IPS-15b (cell line): ENCODE measurements at regions not wholly inside any gene's neighbourhood (a gene's known extent, or its start where the extent isn't known, plus 50 kb on each side); places are given as distances from the start of the nearest gene placed in this dataset.

Source experiments
- H3K27me3 ChIP-seq: one replicate; pipeline ENCODE4 v1.6.1; 2013; ENCODE audit warnings: low read length; ENCODE audit not compliant: control insufficient read depth, insufficient read depth
- H3K36me3 ChIP-seq: one replicate; pipeline ENCODE4 v1.6.1; 2013; ENCODE audit warnings: low read length; ENCODE audit not compliant: control insufficient read depth, insufficient read depth
- H3K4me1 ChIP-seq: one replicate; pipeline ENCODE4 v1.6.1; 2013; ENCODE audit warnings: mild to moderate bottlenecking, low read length; ENCODE audit not compliant: control insufficient read depth, insufficient read depth
- H3K4me3 ChIP-seq: one replicate; pipeline ENCODE4 v1.5.1; 2013; ENCODE audit warnings: low read depth, low read length
- H3K9ac ChIP-seq: one replicate; pipeline ENCODE4 v1.6.1; 2013; ENCODE audit warnings: low read depth, mild to moderate bottlenecking, low read length
- H3K9me3 ChIP-seq: one replicate; pipeline ENCODE4 v1.6.1; 2013; ENCODE audit warnings: mild to moderate bottlenecking, low read length; ENCODE audit not compliant: control insufficient read depth, insufficient read depth

DNA sequence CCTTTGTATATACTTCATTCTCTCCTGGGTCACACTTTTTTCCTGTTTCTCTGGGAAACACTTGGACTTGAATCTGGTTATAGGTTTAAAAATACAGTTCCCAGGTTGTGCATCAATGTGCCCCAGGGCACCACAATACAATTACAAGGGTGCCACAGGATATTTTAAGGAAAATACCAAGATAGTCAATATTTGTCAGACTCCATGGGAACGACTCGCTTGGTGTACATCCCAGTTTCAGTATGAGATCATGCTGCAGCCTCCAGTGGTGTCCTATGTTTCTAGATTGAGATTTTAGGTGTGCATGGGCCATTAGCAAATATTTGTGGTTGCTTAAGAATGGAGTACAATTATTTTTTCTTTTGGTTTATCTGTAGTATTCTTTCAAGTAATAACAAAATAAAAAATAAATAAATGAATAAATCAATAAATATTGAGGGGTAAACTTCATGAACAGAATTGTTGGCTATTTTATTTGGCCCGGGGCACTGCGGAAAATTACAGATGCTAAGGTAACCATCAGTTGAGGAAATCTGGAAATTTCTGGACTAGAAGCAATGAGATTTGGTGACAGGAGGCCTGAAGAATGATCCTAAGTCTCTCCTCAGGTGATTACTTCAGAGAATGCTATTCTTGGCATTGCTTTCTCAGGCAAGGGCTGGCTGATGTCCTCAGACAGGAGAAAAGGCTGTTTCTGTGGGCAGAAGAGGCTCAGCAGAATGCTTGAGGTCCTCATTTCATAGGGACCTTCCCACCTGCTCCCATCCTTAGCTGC, 649.3 kb upstream of the SOX11 start:
- Histone ChIP-seq H3K4me1 (no peaks in the 10 kb centered on the region), H3K4me3 (no peak overlapping the region), H3K9ac (no peak overlapping the region), H3K36me3 (no peaks in the 10 kb centered on the region), H3K27me3 (no peaks in the 10 kb centered on the region), H3K9me3 (no peaks in the 10 kb centered on the region)

DNA sequence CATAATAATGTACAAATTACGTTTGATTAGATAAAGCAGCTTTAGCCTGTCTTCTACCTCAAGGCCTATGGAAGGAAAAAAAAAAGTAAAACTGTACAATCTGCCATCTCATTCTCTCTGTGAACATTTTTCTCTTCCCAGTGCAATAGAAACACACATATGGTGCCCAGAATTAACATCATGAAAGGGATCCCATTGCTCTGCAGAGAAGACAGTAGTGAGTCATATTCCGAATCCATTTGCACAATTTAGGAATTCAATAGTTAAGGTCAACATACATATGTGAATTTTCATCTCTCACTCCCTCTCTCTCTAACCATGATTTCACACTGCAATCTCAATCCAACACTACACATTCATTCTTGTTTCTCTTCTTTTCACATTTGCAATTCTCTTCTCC, 640.9 kb upstream of the SOX11 start:
- H3K4me3 ChIP-seq, result no peak overlapping the region
- no peaks in the 10 kb centered on the region for H3K36me3 ChIP-seq
- H3K27me3 ChIP-seq, result no peaks in the 10 kb centered on the region
- no peaks in the 10 kb centered on the region for H3K9me3 ChIP-seq
- no peak overlapping the region for H3K9ac ChIP-seq
- no peaks in the 10 kb centered on the region for H3K4me1 ChIP-seq

GRCh38 chr2:5052905-5053304, 639.3 kb upstream of the SOX11 start:
- Histone ChIP-seq H3K4me1 (no peaks in the 10 kb centered on the region), H3K9me3 (no peaks in the 10 kb centered on the region), H3K4me3 (no peak overlapping the region), H3K9ac (no peak overlapping the region), H3K36me3 (no peaks in the 10 kb centered on the region), H3K27me3 (no peaks in the 10 kb centered on the region)

- Histone ChIP-seq H3K4me3 (no peak overlapping the region), H3K36me3 (no peaks in the 10 kb centered on the region), H3K9ac (no peak overlapping the region), H3K4me1 (no peaks in the 10 kb centered on the region), H3K27me3 (no peaks in the 10 kb centered on the region), H3K9me3 (no peaks in the 10 kb centered on the region)
Observed at GRCh38 chr2:5057891-5058351, 634.3 kb upstream of the SOX11 start.

DNA sequence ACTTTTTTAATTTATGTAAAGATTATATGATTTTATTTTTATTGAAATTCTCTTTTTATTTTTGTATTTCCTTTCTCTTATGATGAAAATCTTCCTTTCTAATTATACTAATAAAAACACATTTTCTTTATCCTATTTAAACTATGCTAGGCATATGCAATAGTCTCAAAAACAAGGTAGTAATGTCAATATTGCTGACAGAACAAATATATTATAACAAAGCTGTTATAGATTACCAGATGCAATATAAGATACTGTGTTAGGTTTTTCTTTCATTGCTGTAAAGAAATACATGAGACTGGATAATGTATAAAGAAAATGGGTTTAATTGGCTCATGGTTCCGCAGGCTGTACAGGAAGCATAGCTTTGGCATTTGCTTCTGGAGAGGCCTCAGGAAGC, 631.2 kb upstream of the SOX11 start:
- Histone ChIP-seq H3K9ac (no peak overlapping the region), H3K4me1 (peaks cover 12% of the 10 kb centered on the region), H3K9me3 (no peaks in the 10 kb centered on the region), H3K27me3 (no peaks in the 10 kb centered on the region), H3K36me3 (no peaks in the 10 kb centered on the region), H3K4me3 (no peak overlapping the region)

DNA sequence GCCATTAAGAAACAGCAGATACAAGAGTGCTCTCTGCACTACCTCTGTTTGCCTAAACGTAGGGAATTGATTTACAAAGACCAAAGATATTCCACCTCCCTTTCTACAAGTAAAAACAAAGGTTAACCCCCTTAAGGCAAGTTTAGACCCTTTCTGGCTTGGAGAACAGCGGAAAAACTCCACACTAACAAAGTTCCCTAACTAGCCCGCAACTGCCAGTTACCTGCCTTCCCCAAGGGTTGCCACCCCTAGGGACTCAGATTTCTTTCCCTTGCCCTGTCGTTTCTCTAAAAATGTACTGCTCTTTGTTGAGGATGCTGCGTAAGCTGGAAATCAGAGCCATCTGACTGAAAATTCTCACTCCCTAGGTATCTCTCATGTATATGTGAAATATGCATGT, 627.5 kb upstream of the SOX11 start:
- no peak overlapping the region for H3K9ac ChIP-seq
- peaks cover 12% of the 10 kb centered on the region for H3K4me1 ChIP-seq
- H3K4me3 ChIP-seq, result no peak overlapping the region
- H3K27me3 ChIP-seq, result no peaks in the 10 kb centered on the region
- H3K9me3 ChIP-seq, result no peaks in the 10 kb centered on the region
- H3K36me3 ChIP-seq, result no peaks in the 10 kb centered on the region

- Histone ChIP-seq H3K9me3 (no peaks in the 10 kb centered on the region), H3K4me3 (no peak overlapping the region), H3K36me3 (no peaks in the 10 kb centered on the region), H3K4me1 (peaks cover 12% of the 10 kb centered on the region), H3K9ac (no peak overlapping the region), H3K27me3 (no peaks in the 10 kb centered on the region)
Observed at GRCh38 chr2:5067816-5068215, 624.4 kb upstream of the SOX11 start.

DNA sequence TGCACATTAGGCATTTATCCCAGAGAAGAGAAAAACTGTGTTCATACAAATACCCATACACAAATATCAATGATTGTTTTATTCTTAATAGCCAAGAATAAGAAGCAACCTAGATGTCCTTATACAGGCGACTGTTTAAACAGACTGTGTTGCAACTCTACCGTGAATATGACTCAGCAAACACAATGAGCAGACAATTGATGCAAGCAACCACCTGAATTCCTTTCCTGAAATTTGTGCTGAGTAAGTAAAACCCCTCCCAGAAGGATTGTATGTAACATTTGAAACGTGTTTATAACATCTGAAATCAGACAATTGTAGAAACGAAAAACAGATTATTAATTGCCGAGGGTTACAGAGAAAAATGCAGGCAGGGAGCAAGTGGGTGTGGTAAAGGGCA, 621.9 kb upstream of the SOX11 start:
- Histone ChIP-seq H3K27me3 (no peaks in the 10 kb centered on the region), H3K4me3 (no peak overlapping the region), H3K9ac (no peak overlapping the region), H3K36me3 (no peaks in the 10 kb centered on the region), H3K9me3 (no peaks in the 10 kb centered on the region), H3K4me1 (peaks cover 3% of the 10 kb centered on the region)

- Histone ChIP-seq H3K4me3 (no peak overlapping the region), H3K27me3 (no peaks in the 10 kb centered on the region), H3K9ac (no peak overlapping the region), H3K36me3 (no peaks in the 10 kb centered on the region), H3K9me3 (no peaks in the 10 kb centered on the region), H3K4me1 (peaks cover 2% of the 10 kb centered on the region)
Observed at GRCh38 chr2:5074733-5075132, 617.5 kb upstream of the SOX11 start.

GRCh38 chr2:5076599-5076998, 615.6 kb upstream of the SOX11 start:
- no peaks in the 10 kb centered on the region for H3K9me3 ChIP-seq
- H3K9ac ChIP-seq, result no peak overlapping the region
- no peaks in the 10 kb centered on the region for H3K36me3 ChIP-seq
- H3K4me1 ChIP-seq, result peaks cover 2% of the 10 kb centered on the region
- no peaks in the 10 kb centered on the region for H3K27me3 ChIP-seq
- H3K4me3 ChIP-seq, result no peak overlapping the region

GRCh38 chr2:5077479-5078089, 614.6 kb upstream of the SOX11 start:
- Histone ChIP-seq H3K36me3 (no peaks in the 10 kb centered on the region), H3K9me3 (no peaks in the 10 kb centered on the region), H3K9ac (no peak overlapping the region), H3K4me3 (no peak overlapping the region), H3K27me3 (no peaks in the 10 kb centered on the region), H3K4me1 (peaks cover 2% of the 10 kb centered on the region)

- Histone ChIP-seq H3K4me1 (no peaks in the 10 kb centered on the region), H3K9ac (no peak overlapping the region), H3K36me3 (no peaks in the 10 kb centered on the region), H3K9me3 (no peaks in the 10 kb centered on the region), H3K27me3 (no peaks in the 10 kb centered on the region), H3K4me3 (no peak overlapping the region)
Observed at GRCh38 chr2:5083402-5083801, 608.8 kb upstream of the SOX11 start.
